ENCODE measurements at regions not wholly inside any gene's neighbourhood (a gene's known extent, or its start where the extent isn't known, plus 50 kb on each side); places are given as distances from the start of the nearest gene placed in this dataset.
"Not testable (repeated sequence)": the region's sequence is repeated elsewhere in the genome, so short reads cannot be mapped to it uniquely, and the experiment has no call there.

- H3K4me3 ChIP-seq (ENCODE audit: low read depth, low read length) = no peak overlapping the region
Measured at GRCh38 chr7:142440906-142441411, 183.1 kb upstream of the PRSS58 start.

GRCh38 chr7:142440219-142440905 is 182.5 kb upstream of the PRSS58 start:
- H3K4me3 ChIP-seq (ENCODE audit: low read depth, low read length) = no peak overlapping the region
- TF ChIP-seq CTCF (IDR thresholded peaks at IDR 0.05; ENCODE audit: low read depth, low read length) = no peak

More at GRCh38 chr7:142440906-142441411, 183.1 kb upstream of the PRSS58 start:
- TF ChIP-seq CTCF (IDR thresholded peaks at IDR 0.05; ENCODE audit: low read depth, low read length) = no peak

GRCh38 chr7:142439739-142440138 is 181.9 kb upstream of the PRSS58 start:
- H3K4me3 ChIP-seq (ENCODE audit: low read depth, low read length) = no peak overlapping the region
- no peak for TF ChIP-seq CTCF (IDR thresholded peaks at IDR 0.05; ENCODE audit: low read depth, low read length)

- TF ChIP-seq CTCF (IDR thresholded peaks at IDR 0.05; ENCODE audit: low read depth, low read length) = no peak
- H3K4me3 ChIP-seq (ENCODE audit: low read depth, low read length) = no peak overlapping the region
Measured at GRCh38 chr7:142438923-142439515, 181.2 kb upstream of the PRSS58 start.

GRCh38 chr7:142438235-142438922 is 180.5 kb upstream of the PRSS58 start:
- no peak overlapping the region for H3K4me3 ChIP-seq (ENCODE audit: low read depth, low read length)
- peak; percentile 82 for TF ChIP-seq CTCF (IDR thresholded peaks at IDR 0.05; ENCODE audit: low read depth, low read length)

GRCh38 chr7:142437741-142438140 is 179.9 kb upstream of the PRSS58 start:
- TF ChIP-seq CTCF (IDR thresholded peaks at IDR 0.05; ENCODE audit: low read depth, low read length) = no peak
- no peak overlapping the region for H3K4me3 ChIP-seq (ENCODE audit: low read depth, low read length)

- no peak overlapping the region for H3K4me3 ChIP-seq (ENCODE audit: low read depth, low read length)
- no peak for TF ChIP-seq CTCF (IDR thresholded peaks at IDR 0.05; ENCODE audit: low read depth, low read length)
Measured at GRCh38 chr7:142436601-142437000, 178.7 kb upstream of the PRSS58 start.

- H3K4me3 ChIP-seq (ENCODE audit: low read depth, low read length) = not testable (repeated sequence)
Measured at GRCh38 chr7:142435606-142436005, 177.7 kb upstream of the PRSS58 start.
